H1 (cell line): ENCODE measurements at regions not wholly inside any gene's neighbourhood (a gene's known extent, or its start where the extent isn't known, plus 50 kb on each side); places are given as distances from the start of the nearest gene placed in this dataset.

Source experiments
- CTCF ChIA-PET: fragments of 300-600 bp; sonication (Branson Sonifier 250); formaldehyde crosslinking; loops from one replicate; lab custom pipeline; 2021; ENCODE audit not compliant: partially characterized antibody; lab: Charles Lee
- POLR2A ChIA-PET: fragments of 300-600 bp; sonication (Branson Sonifier 250); formaldehyde crosslinking; loops from one replicate; lab custom pipeline; 2021; ENCODE audit warnings: inconsistent platforms; ENCODE audit not compliant: partially characterized antibody; lab: Charles Lee
- DNase-seq, 2 experiments: peaks; one replicate each; pipeline versions ENCODE4 v3.0.0 to v3.0.0-alpha.2; 2010 to 2022; ENCODE audit warnings: low spot score in 2 of 2, low read depth in 1 of 2, mixed read lengths in 1 of 2
- FAIRE-seq: peaks from 2 replicates; lab custom pipeline; 2011; peaks lifted over from hg19 to GRCh38; lab: Jason Lieb, UNC
- H2AFZ ChIP-seq: 2 replicates; pipeline ENCODE4 v1.8.1; 2012; ENCODE audit warnings: low read length, inconsistent platforms
- H2AK5ac ChIP-seq: 2 replicates; pipeline ENCODE4 v1.6.1; 2013; ENCODE audit warnings: low read depth, low read length
- H2BK120ac ChIP-seq: replicated peaks from 2 replicates; pipeline ENCODE3; 2013; ENCODE audit warnings: low read depth, low read length, inconsistent platforms
- H2BK12ac ChIP-seq: 2 replicates; pipeline ENCODE4 v1.6.1; 2013; ENCODE audit warnings: low read depth, low read length
- H2BK15ac ChIP-seq: 2 replicates; pipeline ENCODE4 v1.6.1; 2013; ENCODE audit warnings: low read length
- H2BK20ac ChIP-seq: 2 replicates; pipeline ENCODE4 v1.6.1; 2013; ENCODE audit warnings: low read length
- H2BK5ac ChIP-seq: 2 replicates; pipeline ENCODE4 v1.6.1; 2013; ENCODE audit warnings: low read depth, low read length
- H3K14ac ChIP-seq: 2 replicates; pipeline ENCODE4 v1.6.1; 2013; ENCODE audit warnings: inconsistent platforms; ENCODE audit not compliant: insufficient read length
- H3K18ac ChIP-seq: 2 replicates; pipeline ENCODE4 v1.6.1; 2013; ENCODE audit warnings: low read length; ENCODE audit errors: extremely low read depth
- H3K23ac ChIP-seq: 2 replicates; pipeline ENCODE4 v1.6.1; 2013; ENCODE audit warnings: inconsistent platforms; ENCODE audit not compliant: insufficient read length
- H3K23me2 ChIP-seq: 2 replicates; pipeline ENCODE4 v1.6.1; 2013; ENCODE audit warnings: low read depth, low read length
- H3K27ac ChIP-seq: 2 replicates; pipeline ENCODE4 v1.6.1; 2011; ENCODE audit warnings: low read depth, low read length, inconsistent platforms
- H3K27me3 ChIP-seq, 4 experiments: replicated peaks in 1 of 4; 1 replicate in 1 of 4; 2 replicates in 3 of 4; pipeline versions ENCODE4 v1.6.1 to v1.8.1; 2011 to 2013; ENCODE audit warnings: low read length in 3 of 4, mild to moderate bottlenecking in 3 of 4, inconsistent platforms in 2 of 4, mixed read lengths in 2 of 4, moderate library complexity in 1 of 4; ENCODE audit not compliant: control insufficient read depth in 3 of 4, insufficient read depth in 3 of 4; ENCODE audit errors: extremely low read depth in 1 of 4
- H3K36me3 ChIP-seq, 4 experiments: 2 replicates each; pipeline versions ENCODE4 v1.6.1 to v1.8.1; 2011 to 2013; ENCODE audit warnings: mild to moderate bottlenecking in 4 of 4, low read length in 3 of 4, moderate library complexity in 2 of 4, control low read depth in 1 of 4, inconsistent platforms in 1 of 4; ENCODE audit not compliant: insufficient read depth in 4 of 4, control insufficient read depth in 2 of 4
- H3K4ac ChIP-seq: replicated peaks from 2 replicates; pipeline ENCODE3; 2013; ENCODE audit warnings: low read length, low read depth, mixed read lengths, inconsistent platforms; ENCODE audit not compliant: insufficient read length
- H3K4me1 ChIP-seq, 4 experiments: replicated peaks in 1 of 4; 1 replicate in 1 of 4; 2 replicates in 3 of 4; pipeline versions ENCODE4 v1.6.1 to v1.8.1; 2011 to 2013; ENCODE audit warnings: low read length in 3 of 4, inconsistent platforms in 2 of 4, mixed read lengths in 1 of 4; ENCODE audit not compliant: insufficient read depth in 4 of 4, control insufficient read depth in 3 of 4
- H3K4me2 ChIP-seq, 2 experiments: 2 replicates each; pipeline versions ENCODE4 v1.6.1 to v1.8.1; 2011 to 2013; ENCODE audit warnings: low read depth in 2 of 2, low read length in 2 of 2, control low read depth in 1 of 2, inconsistent platforms in 1 of 2, mild to moderate bottlenecking in 1 of 2; ENCODE audit not compliant: insufficient read depth in 1 of 2
- H3K4me3 ChIP-seq, 4 experiments: fragments of 200-600, 300-600 bp in 1 of 4; sonication (generic), shearing (Covaris generic), sonication (Bioruptor Twin) in 1 of 4; 2 replicates each; pipeline versions ENCODE4 v1.5.1 to v1.8.1; 2011 to 2016; ENCODE audit warnings: low read length in 4 of 4, low read depth in 3 of 4, control low read depth in 2 of 4, inconsistent platforms in 2 of 4, mild to moderate bottlenecking in 2 of 4, mixed read lengths in 1 of 4, moderate library complexity in 1 of 4; ENCODE audit not compliant: insufficient read depth in 2 of 4; ENCODE audit errors: extremely low read depth in 1 of 4
- H3K56ac ChIP-seq: replicated peaks from 2 replicates; pipeline ENCODE3; 2013; ENCODE audit warnings: low read depth, mild to moderate bottlenecking, mixed read lengths, low read length, inconsistent platforms; ENCODE audit not compliant: insufficient read length
- H3K79me1 ChIP-seq: 2 replicates; pipeline ENCODE4 v1.6.1; 2013; ENCODE audit warnings: low read depth, low read length, control low read depth
- H3K79me2 ChIP-seq, 2 experiments: 2 replicates each; pipeline versions ENCODE4 v1.6.1 to v1.8.1; 2012 to 2013; ENCODE audit warnings: low read length in 2 of 2, mild to moderate bottlenecking in 2 of 2, inconsistent platforms in 1 of 2; ENCODE audit not compliant: insufficient read depth in 2 of 2, control insufficient read depth in 1 of 2
- H3K9ac ChIP-seq, 4 experiments: replicated peaks in 1 of 4; 1 replicate in 1 of 4; 2 replicates in 3 of 4; pipeline versions ENCODE4 v1.6.1 to v1.8.1; 2011 to 2013; ENCODE audit warnings: low read depth in 3 of 4, low read length in 3 of 4, control low read depth in 2 of 4, mild to moderate bottlenecking in 2 of 4, moderate library complexity in 2 of 4, inconsistent platforms in 1 of 4; ENCODE audit errors: extremely low read depth in 1 of 4
- H3K9me3 ChIP-seq, 2 experiments: 2 replicates each; pipeline versions ENCODE4 v1.6.1 to v1.8.1; 2012 to 2013; ENCODE audit warnings: mild to moderate bottlenecking in 2 of 2, moderate library complexity in 2 of 2, control low read depth in 1 of 2, inconsistent platforms in 1 of 2, low read depth in 1 of 2, low read length in 1 of 2, mixed read lengths in 1 of 2; ENCODE audit not compliant: insufficient read depth in 2 of 2
- H4K20me1 ChIP-seq, 2 experiments: replicated peaks in 1 of 2; 2 replicates each; pipeline versions ENCODE3 to v1.8.1; 2011 to 2013; ENCODE audit warnings: inconsistent platforms in 2 of 2, low read length in 2 of 2, mild to moderate bottlenecking in 1 of 2; ENCODE audit not compliant: insufficient read depth in 2 of 2, control insufficient read depth in 1 of 2
- H4K5ac ChIP-seq: 2 replicates; pipeline ENCODE4 v1.6.1; 2013; ENCODE audit warnings: low read length, low read depth, mixed read lengths, inconsistent platforms; ENCODE audit not compliant: insufficient read length
- H4K8ac ChIP-seq: 2 replicates; pipeline ENCODE4 v1.8.0; 2013; ENCODE audit warnings: mild to moderate bottlenecking, moderate library complexity, low read length, inconsistent platforms; ENCODE audit not compliant: insufficient read depth; ENCODE audit errors: extremely low read depth
- H4K91ac ChIP-seq: replicated peaks from 2 replicates; pipeline ENCODE3; 2013; ENCODE audit warnings: low read length, mixed read lengths, inconsistent platforms; ENCODE audit not compliant: insufficient read length
- CHD2 ChIP-seq: IDR thresholded peaks from 2 replicates; pipeline ENCODE4 v1.6.1; 2012; ENCODE audit warnings: low read length, improper control_type of control experiment
- WGBS, 2 experiments: shearing (Covaris generic) in 1 of 2; methylation state at CpG; one replicate each; pipeline versions ENCODE4 v1.1.6 to v1.1.7; 2013 to 2015; ENCODE audit warnings: low lambda C conversion rate in 2 of 2, mixed read lengths in 2 of 2, inconsistent platforms in 1 of 2, low coverage in 1 of 2, missing lambda C conversion rate in 1 of 2; ENCODE audit not compliant: insufficient replicate concordance in 2 of 2, insufficient coverage in 1 of 2, insufficient read length in 1 of 2; ENCODE audit errors: extremely low coverage in 1 of 2, missing lambda C conversion rate in 1 of 2; 5-methylcytosine and 5-hydroxymethylcytosine counted together

- no peak overlapping the region for H4K8ac ChIP-seq
- POLR2A ChIA-PET = no interaction called here
- H2BK20ac ChIP-seq = no peak overlapping the region
- H4K20me1 ChIP-seq = no peaks in the 10 kb centered on the region
- H3K23me2 ChIP-seq = no peaks in the 10 kb centered on the region
- no peak overlapping the region for H2BK15ac ChIP-seq
- H2BK120ac ChIP-seq = no peak overlapping the region
- no peak for FAIRE-seq
- no peak for DNase-seq
- H4K5ac ChIP-seq = no peak overlapping the region
- peaks cover 0 to 1% (median 0%) of the 10 kb centered on the region in 4 experiments; a peak in 1 of 7 replicates for H3K27me3 ChIP-seq
- no peak overlapping the region for H3K23ac ChIP-seq
- no peak overlapping the region for H3K4me3 ChIP-seq
- H3K9me3 ChIP-seq = no peaks in the 10 kb centered on the region
- no peak overlapping the region for H2AFZ ChIP-seq
- no peak overlapping the region for H3K27ac ChIP-seq
- CTCF ChIA-PET = interaction anchor here (0.8 kb wide), 1 partner anchor 18 kb away, joined by 3 read pairs; no protein-coding TSS in a partner anchor
- no peaks in the 10 kb centered on the region for H3K36me3 ChIP-seq
- H2BK12ac ChIP-seq = no peak overlapping the region
- H2AK5ac ChIP-seq = no peak overlapping the region
- TF ChIP-seq CHD2 = no peak
- H3K4ac ChIP-seq = no peak overlapping the region
- H3K56ac ChIP-seq = no peak overlapping the region
- no peak overlapping the region for H2BK5ac ChIP-seq
- no peaks in the 10 kb centered on the region for H3K79me2 ChIP-seq
- H3K4me2 ChIP-seq = no peak overlapping the region
- H4K91ac ChIP-seq = no peak overlapping the region
- no peaks in the 10 kb centered on the region for H3K79me1 ChIP-seq
- H3K4me1 ChIP-seq = no peaks in the 10 kb centered on the region
- no peak overlapping the region for H3K14ac ChIP-seq
- H3K9ac ChIP-seq = no peak overlapping the region
- H3K18ac ChIP-seq = no peak overlapping the region
- 90% methylated on average over 3 of the region's 3 CpGs; no CpG with 5 or more reads in 1 of the 2 experiments for WGBS, 2 experiments
Measured at GRCh38 chr13:47418206-47418920, 521.5 kb upstream of the HTR2A start.
